ENCODE measurements at regions not wholly inside any gene's neighbourhood (a gene's known extent, or its start where the extent isn't known, plus 50 kb on each side); places are given as distances from the start of the nearest gene placed in this dataset.

DNA sequence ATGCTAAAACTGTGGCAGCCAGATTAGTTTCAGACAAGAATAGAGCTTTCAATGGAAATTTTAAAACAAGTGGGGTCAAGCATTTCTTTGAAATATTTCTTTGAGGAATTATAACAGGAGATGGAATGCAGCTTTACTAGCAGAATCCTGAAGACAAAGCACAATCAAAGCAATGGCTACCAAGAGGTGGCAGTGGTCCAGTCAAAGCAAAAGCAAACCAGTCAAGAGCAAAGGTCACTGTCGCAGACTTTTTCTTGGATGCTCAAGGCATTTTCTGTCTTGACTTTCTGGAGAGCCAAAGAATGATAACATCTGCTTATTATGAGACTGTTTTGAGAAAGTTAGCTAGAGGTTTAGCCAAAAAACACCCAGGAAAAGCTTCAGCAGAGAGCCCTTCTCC lies 351.2 kb upstream of the DLGAP1 start:
- no peak for TF ChIP-seq SMC3 (conservative IDR thresholded peaks at IDR 0.05; ENCODE audit: poor library complexity)
- TF ChIP-seq, protein P1, sequence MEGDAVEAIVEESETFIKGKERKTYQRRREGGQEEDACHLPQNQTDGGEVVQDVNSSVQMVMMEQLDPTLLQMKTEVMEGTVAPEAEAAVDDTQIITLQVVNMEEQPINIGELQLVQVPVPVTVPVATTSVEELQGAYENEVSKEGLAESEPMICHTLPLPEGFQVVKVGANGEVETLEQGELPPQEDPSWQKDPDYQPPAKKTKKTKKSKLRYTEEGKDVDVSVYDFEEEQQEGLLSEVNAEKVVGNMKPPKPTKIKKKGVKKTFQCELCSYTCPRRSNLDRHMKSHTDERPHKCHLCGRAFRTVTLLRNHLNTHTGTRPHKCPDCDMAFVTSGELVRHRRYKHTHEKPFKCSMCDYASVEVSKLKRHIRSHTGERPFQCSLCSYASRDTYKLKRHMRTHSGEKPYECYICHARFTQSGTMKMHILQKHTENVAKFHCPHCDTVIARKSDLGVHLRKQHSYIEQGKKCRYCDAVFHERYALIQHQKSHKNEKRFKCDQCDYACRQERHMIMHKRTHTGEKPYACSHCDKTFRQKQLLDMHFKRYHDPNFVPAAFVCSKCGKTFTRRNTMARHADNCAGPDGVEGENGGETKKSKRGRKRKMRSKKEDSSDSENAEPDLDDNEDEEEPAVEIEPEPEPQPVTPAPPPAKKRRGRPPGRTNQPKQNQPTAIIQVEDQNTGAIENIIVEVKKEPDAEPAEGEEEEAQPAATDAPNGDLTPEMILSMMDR (IDR thresholded peaks at IDR 0.05; ENCODE audit: poor library complexity, severe bottlenecking), result no peak
- TF ChIP-seq, protein P2, sequence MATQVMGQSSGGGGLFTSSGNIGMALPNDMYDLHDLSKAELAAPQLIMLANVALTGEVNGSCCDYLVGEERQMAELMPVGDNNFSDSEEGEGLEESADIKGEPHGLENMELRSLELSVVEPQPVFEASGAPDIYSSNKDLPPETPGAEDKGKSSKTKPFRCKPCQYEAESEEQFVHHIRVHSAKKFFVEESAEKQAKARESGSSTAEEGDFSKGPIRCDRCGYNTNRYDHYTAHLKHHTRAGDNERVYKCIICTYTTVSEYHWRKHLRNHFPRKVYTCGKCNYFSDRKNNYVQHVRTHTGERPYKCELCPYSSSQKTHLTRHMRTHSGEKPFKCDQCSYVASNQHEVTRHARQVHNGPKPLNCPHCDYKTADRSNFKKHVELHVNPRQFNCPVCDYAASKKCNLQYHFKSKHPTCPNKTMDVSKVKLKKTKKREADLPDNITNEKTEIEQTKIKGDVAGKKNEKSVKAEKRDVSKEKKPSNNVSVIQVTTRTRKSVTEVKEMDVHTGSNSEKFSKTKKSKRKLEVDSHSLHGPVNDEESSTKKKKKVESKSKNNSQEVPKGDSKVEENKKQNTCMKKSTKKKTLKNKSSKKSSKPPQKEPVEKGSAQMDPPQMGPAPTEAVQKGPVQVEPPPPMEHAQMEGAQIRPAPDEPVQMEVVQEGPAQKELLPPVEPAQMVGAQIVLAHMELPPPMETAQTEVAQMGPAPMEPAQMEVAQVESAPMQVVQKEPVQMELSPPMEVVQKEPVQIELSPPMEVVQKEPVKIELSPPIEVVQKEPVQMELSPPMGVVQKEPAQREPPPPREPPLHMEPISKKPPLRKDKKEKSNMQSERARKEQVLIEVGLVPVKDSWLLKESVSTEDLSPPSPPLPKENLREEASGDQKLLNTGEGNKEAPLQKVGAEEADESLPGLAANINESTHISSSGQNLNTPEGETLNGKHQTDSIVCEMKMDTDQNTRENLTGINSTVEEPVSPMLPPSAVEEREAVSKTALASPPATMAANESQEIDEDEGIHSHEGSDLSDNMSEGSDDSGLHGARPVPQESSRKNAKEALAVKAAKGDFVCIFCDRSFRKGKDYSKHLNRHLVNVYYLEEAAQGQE (IDR thresholded peaks at IDR 0.05; ENCODE audit: borderline replicate concordance), result no peak
- TF ChIP-seq EP300 (conservative IDR thresholded peaks at IDR 0.05; ENCODE audit: poor library complexity, severe bottlenecking), result no peak
- no peak for TF ChIP-seq TAF1 (IDR thresholded peaks at IDR 0.05; ENCODE audit: low read depth)
- TF ChIP-seq EZH2 (IDR thresholded peaks at IDR 0.05; ENCODE audit: borderline replicate concordance, insufficient read depth, low read length, poor library complexity, severe bottlenecking), result no peak
- no peaks in the 10 kb centered on the region for H3K9me2 ChIP-seq (ENCODE audit: insufficient read depth, low read length)
- no peak overlapping the region for H3K27ac ChIP-seq (ENCODE audit: low read length)
- no peaks in the 10 kb centered on the region for H3K9me3 ChIP-seq (ENCODE audit: low read length)
- no peaks in the 10 kb centered on the region for H3K36me3 ChIP-seq (ENCODE audit: insufficient read depth, low read length)
- H2AFZ ChIP-seq (ENCODE audit: low read depth, low read length), result no peak overlapping the region
- H3K4me3 ChIP-seq (ENCODE audit: low read length), result no peak overlapping the region
- no peaks in the 10 kb centered on the region for H3F3A ChIP-seq (ENCODE audit: insufficient read depth, low read length, poor library complexity, severe bottlenecking)
- no peaks in the 10 kb centered on the region for H4K20me1 ChIP-seq (ENCODE audit: insufficient read depth)
- H3K27me3 ChIP-seq (ENCODE audit: insufficient read depth, low read depth, low read length), result no peaks in the 10 kb centered on the region
- H3K9ac ChIP-seq (ENCODE audit: low read length), result no peak overlapping the region
- H3K4me2 ChIP-seq (ENCODE audit: low read length), result no peak overlapping the region
- H3K79me2 ChIP-seq (replicated peaks; ENCODE audit: insufficient read depth, low read length), result no peaks in the 10 kb centered on the region

DNA sequence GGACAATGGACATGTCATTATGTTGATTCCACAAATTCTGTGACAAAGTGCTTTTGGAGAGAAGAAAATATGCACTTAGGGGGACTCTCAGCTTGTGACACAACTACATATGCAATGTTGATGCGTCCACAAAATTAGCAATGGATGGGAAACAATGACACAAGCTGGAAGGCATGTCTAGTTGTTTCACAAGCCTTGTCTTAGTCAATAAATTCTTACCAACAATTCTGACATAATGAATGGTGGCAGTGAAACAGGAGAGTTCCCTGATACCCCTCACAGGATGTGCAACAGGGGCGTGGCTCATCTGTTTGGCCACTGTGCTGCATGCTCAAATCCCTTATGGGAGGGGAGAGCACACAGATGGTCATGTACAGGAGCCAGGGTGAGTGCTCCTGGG lies 347.2 kb upstream of the DLGAP1 start:
- H3K4me3 ChIP-seq (ENCODE audit: low read length), result no peak overlapping the region
- H3K27ac ChIP-seq (ENCODE audit: low read length), result no peak overlapping the region
- H3K27me3 ChIP-seq (ENCODE audit: insufficient read depth, low read depth, low read length), result no peaks in the 10 kb centered on the region
- TF ChIP-seq MXI1 (conservative IDR thresholded peaks at IDR 0.05; ENCODE audit: poor library complexity, severe bottlenecking) (no peak), RAD21 (conservative IDR thresholded peaks at IDR 0.05) (no peak), EP300 (conservative IDR thresholded peaks at IDR 0.05; ENCODE audit: poor library complexity, severe bottlenecking) (no peak), SMC3 (conservative IDR thresholded peaks at IDR 0.05; ENCODE audit: poor library complexity) (no peak), POLR2AphosphoS5 (IDR thresholded peaks at IDR 0.05) (no peak), TAF1 (IDR thresholded peaks at IDR 0.05; ENCODE audit: low read depth) (no peak), EZH2 (IDR thresholded peaks at IDR 0.05; ENCODE audit: borderline replicate concordance, insufficient read depth, low read length, poor library complexity, severe bottlenecking) (no peak)
- TF ChIP-seq, protein P2 (IDR thresholded peaks at IDR 0.05; ENCODE audit: borderline replicate concordance), result no peak
- no peaks in the 10 kb centered on the region for H3K9me2 ChIP-seq (ENCODE audit: insufficient read depth, low read length)
- H3K9ac ChIP-seq (ENCODE audit: low read length), result no peak overlapping the region
- H3K9me3 ChIP-seq (ENCODE audit: low read length), result no peaks in the 10 kb centered on the region
- H3K36me3 ChIP-seq (ENCODE audit: insufficient read depth, low read length), result no peaks in the 10 kb centered on the region
- H3F3A ChIP-seq (ENCODE audit: insufficient read depth, low read length, poor library complexity, severe bottlenecking), result no peaks in the 10 kb centered on the region
- no peak overlapping the region for H2AFZ ChIP-seq (ENCODE audit: low read depth, low read length)
- H3K4me2 ChIP-seq (ENCODE audit: low read length), result no peak overlapping the region
- H4K20me1 ChIP-seq (ENCODE audit: insufficient read depth), result no peaks in the 10 kb centered on the region
- H3K79me2 ChIP-seq (replicated peaks; ENCODE audit: insufficient read depth, low read length), result no peaks in the 10 kb centered on the region

Measured in neural cell (in vitro differentiated cells).